NK-92 treated with Interleukin-12 subunit alpha and Interleukin-12 subunit beta, amount 100 ng/mL, for 24 hours (cell line): ENCODE measurements at regions not wholly inside any gene's neighbourhood (a gene's known extent, or its start where the extent isn't known, plus 50 kb on each side); places are given as distances from the start of the nearest gene placed in this dataset.

ENCODE experiments used
- DNase-seq: peaks from one replicate; lab custom pipeline; 2025; lab: John Stamatoyannopoulos, UW

DNA sequence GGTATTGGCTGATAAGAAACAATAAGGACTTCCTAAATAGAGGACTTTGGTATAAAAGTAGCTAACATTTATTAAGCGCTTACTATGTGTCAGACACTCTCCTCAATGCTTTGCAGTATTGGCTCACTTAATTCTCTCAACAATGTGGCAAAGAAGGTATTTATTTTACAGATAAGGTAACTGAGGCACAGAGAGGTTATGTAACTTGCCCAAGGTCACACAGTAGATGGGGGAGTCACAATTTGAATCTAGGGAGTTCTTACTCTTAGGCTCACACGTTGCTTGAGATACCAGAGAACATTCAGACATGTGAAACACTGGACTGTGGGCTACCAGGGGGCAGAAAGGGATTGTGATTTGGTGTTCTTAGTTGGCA is 60.8 kb upstream of the GPR158 start:
- DNase-seq: no peak

DNA sequence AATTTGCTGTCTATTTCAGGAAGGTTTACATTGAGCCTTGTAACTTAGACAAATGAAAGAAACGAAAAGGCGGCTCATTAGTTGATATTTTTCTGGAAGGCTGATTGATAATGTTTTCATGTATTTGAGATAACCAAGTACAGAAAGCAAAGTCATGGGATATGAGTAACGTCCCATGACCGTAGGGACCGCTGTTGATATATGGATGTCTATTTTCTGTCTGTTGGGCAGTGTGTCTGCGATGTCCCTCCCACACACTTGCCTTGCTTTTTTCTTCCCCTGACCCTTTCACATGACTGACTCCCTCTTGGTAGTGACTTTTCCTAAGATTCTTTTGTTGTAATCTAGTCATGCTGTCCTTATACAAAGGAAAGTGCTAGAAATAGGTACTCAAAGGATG is 57.0 kb upstream of the GPR158 start:
- no peak for DNase-seq

DNA sequence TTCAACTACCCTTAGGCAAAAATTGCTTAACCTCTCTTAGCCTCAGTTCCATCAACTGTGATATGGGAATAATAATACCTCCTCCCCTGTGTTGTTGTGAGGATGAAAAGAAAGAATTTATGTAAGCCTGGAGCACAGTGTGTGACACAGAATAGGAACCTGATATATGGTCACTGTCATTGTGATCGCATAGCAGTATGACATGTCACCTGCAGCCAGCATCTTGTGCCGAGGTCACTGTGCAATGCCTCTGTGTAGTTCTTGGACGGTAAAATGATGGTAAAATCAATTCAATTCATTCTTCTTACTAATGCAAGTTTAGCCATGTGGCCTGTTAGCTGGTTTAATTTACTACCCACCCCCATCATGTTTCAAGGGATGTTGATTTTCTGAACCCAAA is 54.6 kb upstream of the GPR158 start:
- DNase-seq: no peak
